ENCODE measurements at regions not wholly inside any gene's neighbourhood (a gene's known extent, or its start where the extent isn't known, plus 50 kb on each side); places are given as distances from the start of the nearest gene placed in this dataset.

GRCh38 chr1:189141056-189141455, 1336.6 kb downstream of the BRINP3 start:
- H3K27ac ChIP-seq: no peak overlapping the region
- TF ChIP-seq ZFX (IDR thresholded peaks at IDR 0.05; ENCODE audit: borderline replicate concordance) (no peak), CTCF (IDR thresholded peaks at IDR 0.05) (no peak)

- TF ChIP-seq CTCF (IDR thresholded peaks at IDR 0.05) (no peak), ZFX (IDR thresholded peaks at IDR 0.05; ENCODE audit: borderline replicate concordance) (no peak)
- no peak overlapping the region for H3K27ac ChIP-seq
These were observed 1327.9 kb downstream of the BRINP3 start for GRCh38 chr1:189149547-189150375.

GRCh38 chr1:189150624-189151023, 1327.0 kb downstream of the BRINP3 start:
- H3K27ac ChIP-seq: no peak overlapping the region
- no peak for TF ChIP-seq CTCF (IDR thresholded peaks at IDR 0.05)
- no peak for TF ChIP-seq ZFX (IDR thresholded peaks at IDR 0.05; ENCODE audit: borderline replicate concordance)

GRCh38 chr1:189151361-189151760, 1326.3 kb downstream of the BRINP3 start:
- no peak for TF ChIP-seq ZFX (IDR thresholded peaks at IDR 0.05; ENCODE audit: borderline replicate concordance)
- TF ChIP-seq CTCF (IDR thresholded peaks at IDR 0.05): no peak
- no peak overlapping the region for H3K27ac ChIP-seq

GRCh38 chr1:189152685-189153084, 1325.0 kb downstream of the BRINP3 start:
- TF ChIP-seq ZFX (IDR thresholded peaks at IDR 0.05; ENCODE audit: borderline replicate concordance): no peak
- no peak for TF ChIP-seq CTCF (IDR thresholded peaks at IDR 0.05)
- H3K27ac ChIP-seq: no peak overlapping the region

- no peak overlapping the region for H3K27ac ChIP-seq
- TF ChIP-seq CTCF (IDR thresholded peaks at IDR 0.05): no peak
- TF ChIP-seq ZFX (IDR thresholded peaks at IDR 0.05; ENCODE audit: borderline replicate concordance): no peak
These were observed 1319.5 kb downstream of the BRINP3 start for GRCh38 chr1:189158155-189158554.

- TF ChIP-seq ZFX (IDR thresholded peaks at IDR 0.05; ENCODE audit: borderline replicate concordance) (no peak), CTCF (IDR thresholded peaks at IDR 0.05) (no peak)
These were observed 1301.8 kb downstream of the BRINP3 start for GRCh38 chr1:189175889-189176288.

More at GRCh38 chr1:189175889-189176288, 1301.8 kb downstream of the BRINP3 start:
- H3K27ac ChIP-seq: no peak overlapping the region

Measured in 22Rv1 (cell line).